HepG2 (cell line): ENCODE measurements at regions not wholly inside any gene's neighbourhood (a gene's known extent, or its start where the extent isn't known, plus 50 kb on each side); places are given as distances from the start of the nearest gene placed in this dataset.

ENCODE experiments used
- ATF6 ChIP-seq: sonication (generic); formaldehyde crosslinking; conservative IDR thresholded peaks from 2 replicates; pipeline ENCODE4 v1.4.0; 2020; ENCODE audit warnings: missing genetic modification reagents
- ELF1 ChIP-seq: sonication (generic); formaldehyde crosslinking; IDR thresholded peaks from 2 replicates; pipeline ENCODE4 v1.4.0; 2020; ENCODE audit warnings: missing genetic modification reagents
- FLYWCH1 ChIP-seq: sonication (generic); formaldehyde crosslinking; IDR thresholded peaks from 2 replicates; pipeline ENCODE4 v1.8.1; 2023; ENCODE audit warnings: mild to moderate bottlenecking, missing genetic modification reagents
- FOSL1 ChIP-seq: sonication (generic); formaldehyde crosslinking; IDR thresholded peaks from 2 replicates; pipeline ENCODE4 v1.9.0; 2021; ENCODE audit warnings: missing genetic modification reagents, borderline replicate concordance
- MAZ ChIP-seq, 2 experiments: sonication (generic) in 1 of 2; formaldehyde crosslinking in 1 of 2; IDR thresholded peaks; 2 replicates each; pipeline versions ENCODE4 v1.5.0 to v1.6.1; 2012 to 2020; ENCODE audit warnings: low read depth in 2 of 2, mild to moderate bottlenecking in 2 of 2, borderline replicate concordance in 1 of 2, improper control_type of control experiment in 1 of 2, low read length in 1 of 2, missing genetic modification reagents in 1 of 2, moderate library complexity in 1 of 2
- PAXIP1 ChIP-seq: sonication (generic); formaldehyde crosslinking; conservative IDR thresholded peaks from 2 replicates; pipeline ENCODE4 v1.4.0; 2020; ENCODE audit warnings: mild to moderate bottlenecking, missing genetic modification reagents, moderate library complexity
- PHB2 ChIP-seq: fragments of 450-650 bp; IDR thresholded peaks from 2 replicates; pipeline ENCODE4 v1.6.1; 2018; ENCODE audit not compliant: partially characterized antibody
- ZNF484 ChIP-seq: sonication (generic); formaldehyde crosslinking; IDR thresholded peaks from 2 replicates; pipeline ENCODE4 v1.5.1; 2020; ENCODE audit warnings: mild to moderate bottlenecking, low read depth, missing genetic modification reagents, borderline replicate concordance
- TF ChIP-seq, protein P1 (sequence below): sonication (generic); formaldehyde crosslinking; IDR thresholded peaks from 2 replicates; pipeline ENCODE4 v1.4.0; 2020; ENCODE audit warnings: missing genetic modification reagents, borderline replicate concordance
- TF ChIP-seq, protein P2 (sequence below): sonication (generic); formaldehyde crosslinking; IDR thresholded peaks from 2 replicates; pipeline ENCODE4 v1.5.0; 2020; ENCODE audit warnings: missing genetic modification reagents, mild to moderate bottlenecking, borderline replicate concordance

GRCh38 chr3:105154692-105155091, 212.0 kb upstream of the ALCAM start (continued):
- TF ChIP-seq, protein P1, sequence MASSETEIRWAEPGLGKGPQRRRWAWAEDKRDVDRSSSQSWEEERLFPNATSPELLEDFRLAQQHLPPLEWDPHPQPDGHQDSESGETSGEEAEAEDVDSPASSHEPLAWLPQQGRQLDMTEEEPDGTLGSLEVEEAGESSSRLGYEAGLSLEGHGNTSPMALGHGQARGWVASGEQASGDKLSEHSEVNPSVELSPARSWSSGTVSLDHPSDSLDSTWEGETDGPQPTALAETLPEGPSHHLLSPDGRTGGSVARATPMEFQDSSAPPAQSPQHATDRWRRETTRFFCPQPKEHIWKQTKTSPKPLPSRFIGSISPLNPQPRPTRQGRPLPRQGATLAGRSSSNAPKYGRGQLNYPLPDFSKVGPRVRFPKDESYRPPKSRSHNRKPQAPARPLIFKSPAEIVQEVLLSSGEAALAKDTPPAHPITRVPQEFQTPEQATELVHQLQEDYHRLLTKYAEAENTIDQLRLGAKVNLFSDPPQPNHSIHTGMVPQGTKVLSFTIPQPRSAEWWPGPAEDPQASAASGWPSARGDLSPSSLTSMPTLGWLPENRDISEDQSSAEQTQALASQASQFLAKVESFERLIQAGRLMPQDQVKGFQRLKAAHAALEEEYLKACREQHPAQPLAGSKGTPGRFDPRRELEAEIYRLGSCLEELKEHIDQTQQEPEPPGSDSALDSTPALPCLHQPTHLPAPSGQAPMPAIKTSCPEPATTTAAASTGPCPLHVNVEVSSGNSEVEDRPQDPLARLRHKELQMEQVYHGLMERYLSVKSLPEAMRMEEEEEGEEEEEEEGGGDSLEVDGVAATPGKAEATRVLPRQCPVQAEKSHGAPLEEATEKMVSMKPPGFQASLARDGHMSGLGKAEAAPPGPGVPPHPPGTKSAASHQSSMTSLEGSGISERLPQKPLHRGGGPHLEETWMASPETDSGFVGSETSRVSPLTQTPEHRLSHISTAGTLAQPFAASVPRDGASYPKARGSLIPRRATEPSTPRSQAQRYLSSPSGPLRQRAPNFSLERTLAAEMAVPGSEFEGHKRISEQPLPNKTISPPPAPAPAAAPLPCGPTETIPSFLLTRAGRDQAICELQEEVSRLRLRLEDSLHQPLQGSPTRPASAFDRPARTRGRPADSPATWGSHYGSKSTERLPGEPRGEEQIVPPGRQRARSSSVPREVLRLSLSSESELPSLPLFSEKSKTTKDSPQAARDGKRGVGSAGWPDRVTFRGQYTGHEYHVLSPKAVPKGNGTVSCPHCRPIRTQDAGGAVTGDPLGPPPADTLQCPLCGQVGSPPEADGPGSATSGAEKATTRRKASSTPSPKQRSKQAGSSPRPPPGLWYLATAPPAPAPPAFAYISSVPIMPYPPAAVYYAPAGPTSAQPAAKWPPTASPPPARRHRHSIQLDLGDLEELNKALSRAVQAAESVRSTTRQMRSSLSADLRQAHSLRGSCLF (CRISPR knock-in tag) = no peak
- TF ChIP-seq, protein P2, sequence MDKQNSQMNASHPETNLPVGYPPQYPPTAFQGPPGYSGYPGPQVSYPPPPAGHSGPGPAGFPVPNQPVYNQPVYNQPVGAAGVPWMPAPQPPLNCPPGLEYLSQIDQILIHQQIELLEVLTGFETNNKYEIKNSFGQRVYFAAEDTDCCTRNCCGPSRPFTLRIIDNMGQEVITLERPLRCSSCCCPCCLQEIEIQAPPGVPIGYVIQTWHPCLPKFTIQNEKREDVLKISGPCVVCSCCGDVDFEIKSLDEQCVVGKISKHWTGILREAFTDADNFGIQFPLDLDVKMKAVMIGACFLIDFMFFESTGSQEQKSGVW (CRISPR knock-in tag) = no peak
- TF ChIP-seq PAXIP1 (CRISPR knock-in tag) = no peak
- TF ChIP-seq FLYWCH1 (CRISPR knock-in tag) = no peak
- no peak for TF ChIP-seq ATF6
- no peak for TF ChIP-seq MAZ (IDR thresholded peaks at IDR 0.05; ENCODE audit: borderline replicate concordance, low read depth, low read length)
- no peak for TF ChIP-seq MAZ (CRISPR knock-in tag; IDR thresholded peaks at IDR 0.05; ENCODE audit: low read depth)
- TF ChIP-seq FOSL1 = no peak
- no peak for TF ChIP-seq PHB2
- no peak for TF ChIP-seq ELF1 (CRISPR knock-in tag)
- no peak for TF ChIP-seq ZNF484 (CRISPR knock-in tag)
